Sigmoid colon (tissue), 6 donors: ENCODE measurements at regions not wholly inside any gene's neighbourhood (a gene's known extent, or its start where the extent isn't known, plus 50 kb on each side); places are given as distances from the start of the nearest gene placed in this dataset.

ENCODE experiments used
- DNase-seq: peaks from one replicate; pipeline ENCODE4 v3.0.0-alpha.2; 2019
- H3K27ac ChIP-seq, 4 donors: fragments of 200-600 bp; sonication (generic); one replicate each; pipeline ENCODE4 v1.5.1; 2016 to 2019; ENCODE audit warnings: mild to moderate bottlenecking in 1 of 4
- H3K27me3 ChIP-seq, 3 donors: fragments of 200-600 bp; sonication (generic); one replicate each; pipeline ENCODE4 v1.5.1; 2019; ENCODE audit warnings: mild to moderate bottlenecking in 1 of 3
- H3K36me3 ChIP-seq, 4 donors: fragments of 200-600 bp; sonication (generic); one replicate each; pipeline ENCODE4 v1.5.1; 2016 to 2019
- H3K4me1 ChIP-seq, 4 donors: fragments of 200-600 bp; sonication (generic); one replicate each; pipeline ENCODE4 v1.5.1; 2017 to 2019
- H3K4me3 ChIP-seq, 4 donors: fragments of 200-600 bp; sonication (generic); one replicate each; pipeline ENCODE4 v1.5.1; 2017 to 2019; ENCODE audit warnings: mild to moderate bottlenecking in 2 of 4, moderate library complexity in 1 of 4
- H3K9me3 ChIP-seq, 4 donors: fragments of 200-600 bp in 3 of 4; sonication (generic) in 3 of 4; one replicate each; pipeline versions ENCODE4 v1.5.1 to v1.6.1; 2013 to 2019
- CTCF ChIP-seq, 4 experiments: fragments of 450-650 bp in 3 of 4; fragments of 200-600 bp in 1 of 4; IDR thresholded peaks; one replicate each; pipeline ENCODE4 v1.5.1; 2016 to 2019; ENCODE audit warnings: antibody characterized with exemption in 4 of 4, mild to moderate bottlenecking in 3 of 4, moderate library complexity in 2 of 4
- EP300 ChIP-seq, 4 donors: sonication (generic); formaldehyde crosslinking; IDR thresholded peaks; one replicate each; pipeline ENCODE4 v1.6.1; 2017; ENCODE audit warnings: antibody characterized with exemption in 4 of 4
- POLR2A ChIP-seq, 2 donors: fragments of 450-650 bp; IDR thresholded peaks; one replicate each; pipeline ENCODE4 v1.6.1; 2016; ENCODE audit warnings: antibody characterized with exemption in 2 of 2, mild to moderate bottlenecking in 2 of 2, moderate library complexity in 2 of 2
- POLR2AphosphoS5 ChIP-seq, 4 donors: sonication (generic); formaldehyde crosslinking; IDR thresholded peaks; one replicate each; pipeline ENCODE4 v1.6.1; 2017; ENCODE audit warnings: antibody characterized with exemption in 4 of 4
- WGBS, 2 donors: extraction: QIAGEN DNeasy Blood & Tissue Kit; methylation state at CpG; one replicate each; pipeline ENCODE4 v1.1.7; 2013; 5-methylcytosine and 5-hydroxymethylcytosine counted together
- intact Hi-C: fragments of 100-400 bp; cut with DNase I; formaldehyde crosslinking; loops from one replicate; pipeline ENCODE4 v1.15.1; 2023
- donor health status: healthy with polysubstance abuse.
- donor health status: healthy.

- DNase-seq, result no peak
- Histone ChIP-seq H3K4me1 (peaks cover 0 to 29% (median 26%) of the 10 kb centered on the region in 4 donors), H3K9me3 (no peaks in the 10 kb centered on the region), H3K27ac (peak overlapping the region in 3 of 4 donors; percentile 29 to 35 (median 32)), H3K36me3 (no peaks in the 10 kb centered on the region), H3K4me3 (no peak overlapping the region), H3K27me3 (no peaks in the 10 kb centered on the region)
- intact Hi-C loops, result no loop called here
- TF ChIP-seq EP300 (IDR thresholded peaks at IDR 0.05), result no peak
- no peak for TF ChIP-seq CTCF (IDR thresholded peaks at IDR 0.05)
- TF ChIP-seq POLR2A (IDR thresholded peaks at IDR 0.05), result no peak
- TF ChIP-seq POLR2AphosphoS5 (IDR thresholded peaks at IDR 0.05), result no peak
- WGBS, 2 donors, result 80 to 84% methylated on average over 4 of the region's 4 CpGs
Observed at GRCh38 chr1:55931081-55931940, 648.1 kb downstream of the PLPP3 start.

GRCh38 chr1:55929652-55930051, 649.7 kb downstream of the PLPP3 start:
- DNase-seq, result no peak
- Histone ChIP-seq H3K36me3 (no peaks in the 10 kb centered on the region), H3K9me3 (no peaks in the 10 kb centered on the region), H3K4me1 (peaks cover 0 to 29% (median 26%) of the 10 kb centered on the region in 4 donors), H3K27me3 (no peaks in the 10 kb centered on the region), H3K27ac (no peak overlapping the region), H3K4me3 (no peak overlapping the region)
- 83 to 89% methylated on average over 1 of the region's 1 CpG for WGBS, 2 donors
- intact Hi-C loops, result no loop called here
- TF ChIP-seq POLR2AphosphoS5 (IDR thresholded peaks at IDR 0.05), result no peak

- intact Hi-C loops, result no loop called here
- Histone ChIP-seq H3K4me3 (no peak overlapping the region), H3K4me1 (peaks cover 0 to 29% (median 26%) of the 10 kb centered on the region in 4 donors), H3K9me3 (no peaks in the 10 kb centered on the region), H3K36me3 (no peaks in the 10 kb centered on the region), H3K27ac (no peak overlapping the region), H3K27me3 (no peaks in the 10 kb centered on the region)
- WGBS, 2 donors, result 66 to 73% methylated on average over 2 of the region's 2 CpGs
- no peak for DNase-seq
- TF ChIP-seq POLR2A (IDR thresholded peaks at IDR 0.05) (no peak), POLR2AphosphoS5 (IDR thresholded peaks at IDR 0.05) (no peak), EP300 (IDR thresholded peaks at IDR 0.05) (no peak), CTCF (IDR thresholded peaks at IDR 0.05) (no peak)
Observed at GRCh38 chr1:55928576-55928975, 650.8 kb downstream of the PLPP3 start.

DNA sequence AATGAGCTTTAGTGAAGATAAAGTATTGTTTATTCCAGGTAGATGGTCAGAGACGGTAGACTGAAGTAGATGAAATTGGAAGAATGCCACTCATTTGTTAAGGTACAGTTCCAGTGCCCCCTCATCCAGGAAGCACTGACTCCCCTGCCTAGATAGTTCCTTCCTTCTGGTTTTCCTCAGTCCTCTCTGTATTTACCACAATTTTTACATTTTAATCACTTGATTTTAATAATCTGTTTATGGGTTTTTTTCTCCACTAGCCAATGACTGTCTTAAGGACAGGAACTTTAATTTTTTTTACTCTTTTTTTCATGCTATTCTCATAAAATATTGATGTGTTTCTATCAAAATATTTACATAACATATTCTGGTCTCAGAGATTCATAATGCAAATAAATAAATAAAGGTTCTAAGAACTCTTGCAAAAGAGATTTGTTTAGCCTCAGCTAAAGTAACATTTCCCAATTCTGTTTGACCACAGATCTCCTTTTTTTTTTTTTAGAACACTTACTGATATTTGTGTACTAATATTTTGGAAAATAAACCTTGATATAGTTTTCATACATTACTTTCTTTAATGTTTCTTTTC, 651.6 kb downstream of the PLPP3 start:
- DNase-seq, result no peak
- 28 to 61% methylated on average over 1 of the region's 1 CpG for WGBS, 2 donors
- no peaks in the 10 kb centered on the region for H3K36me3 ChIP-seq
- TF ChIP-seq POLR2AphosphoS5 (IDR thresholded peaks at IDR 0.05) (no peak), EP300 (IDR thresholded peaks at IDR 0.05) (no peak), CTCF (IDR thresholded peaks at IDR 0.05) (no peak), POLR2A (IDR thresholded peaks at IDR 0.05) (no peak)
- H3K27me3 ChIP-seq, result no peaks in the 10 kb centered on the region
- intact Hi-C loops, result no loop called here
- peaks cover 0 to 29% (median 26%) of the 10 kb centered on the region in 4 donors for H3K4me1 ChIP-seq
- H3K4me3 ChIP-seq, result no peak overlapping the region
- H3K27ac ChIP-seq, result no peak overlapping the region
- H3K9me3 ChIP-seq, result no peaks in the 10 kb centered on the region

- 88 to 91% methylated on average over 11 of the region's 11 CpGs for WGBS, 2 donors
- TF ChIP-seq EP300 (IDR thresholded peaks at IDR 0.05) (no peak), CTCF (IDR thresholded peaks at IDR 0.05) (no peak), POLR2AphosphoS5 (IDR thresholded peaks at IDR 0.05) (no peak), POLR2A (IDR thresholded peaks at IDR 0.05) (no peak)
- H3K4me3 ChIP-seq, result no peak overlapping the region
- intact Hi-C loops, result no loop called here
- H3K9me3 ChIP-seq, result no peaks in the 10 kb centered on the region
- H3K27me3 ChIP-seq, result no peaks in the 10 kb centered on the region
- H3K36me3 ChIP-seq, result no peaks in the 10 kb centered on the region
- peaks cover 0 to 30% (median 26%) of the 10 kb centered on the region in 4 donors for H3K4me1 ChIP-seq
- no peak for DNase-seq
- no peak overlapping the region for H3K27ac ChIP-seq
Observed at GRCh38 chr1:55926906-55927471, 652.4 kb downstream of the PLPP3 start.
